GM12878 (cell line): ENCODE measurements at regions not wholly inside any gene's neighbourhood (a gene's known extent, or its start where the extent isn't known, plus 50 kb on each side); places are given as distances from the start of the nearest gene placed in this dataset.

Experiments used
- ATAC-seq: fragments of 200-7000 bp; cut with Tn5 transposase; 3 replicates; pipeline ENCODE4 v1.9.1; 2020; ENCODE audit warnings: mild to moderate bottlenecking, moderate library complexity
- BruUV-seq: library from RNA; stranded (reverse); fragments of 400-500 nt; replicated peaks from 2 replicates; lab custom pipeline; 2021; lab: Mats Ljungman, UMichigan
- CTCF ChIA-PET: fragments of 300-600 bp; sonication (Branson Sonifier 250); formaldehyde crosslinking; extraction: SDS; loops from one replicate; lab custom pipeline; 2021; ENCODE audit warnings: inconsistent platforms; lab: Yijun Ruan, JAX
- POLR2A ChIA-PET: fragments of 350-600 bp; formaldehyde crosslinking; extraction: SDS; loops from one replicate; lab custom pipeline; 2021; ENCODE audit warnings: inconsistent platforms; lab: Charles Lee
- RAD21 ChIA-PET: fragments of 300-600 bp; sonication (Branson Sonifier 250); formaldehyde crosslinking; loops from one replicate; lab custom pipeline; 2023; ENCODE audit warnings: antibody characterized with exemption; ENCODE audit not compliant: unreplicated experiment; lab: Charles Lee
- SMC1A ChIA-PET: fragments of 300-600 bp; sonication (Branson Sonifier 250); formaldehyde crosslinking; loops from one replicate; lab custom pipeline; 2023; ENCODE audit not compliant: unreplicated experiment, uncharacterized antibody; lab: Charles Lee
- DNase-seq: peaks from one replicate; pipeline ENCODE4 v3.0.0-alpha.2; 2011; ENCODE audit warnings: low read depth, low spot score
- FAIRE-seq: peaks from 3 replicates; lab custom pipeline; 2011; peaks lifted over from hg19 to GRCh38; lab: Jason Lieb, UNC
- H2AFZ ChIP-seq: 2 replicates; pipeline ENCODE4 v1.6.0; 2011; ENCODE audit warnings: low read depth, low read length, control low read depth; ENCODE audit not compliant: control insufficient read depth
- H3K27ac ChIP-seq: 2 replicates; pipeline ENCODE4 v1.5.1; 2011; ENCODE audit warnings: control low read depth; ENCODE audit not compliant: control insufficient read depth, insufficient read depth
- H3K27me3 ChIP-seq, 2 experiments: replicated peaks in 1 of 2; 2 replicates each; pipeline versions ENCODE4 v1.6.0 to v1.6.1; 2011; ENCODE audit warnings: low read length in 1 of 2; ENCODE audit not compliant: control insufficient read depth in 2 of 2, insufficient read depth in 2 of 2
- H3K36me3 ChIP-seq, 2 experiments: 2 replicates each; pipeline ENCODE4 v1.5.1; 2011; ENCODE audit warnings: low read length in 1 of 2; ENCODE audit not compliant: control insufficient read depth in 2 of 2, insufficient read depth in 2 of 2
- H3K4me1 ChIP-seq: 2 replicates; pipeline ENCODE4 v1.6.1; 2011; ENCODE audit warnings: mild to moderate bottlenecking, low read length, moderate library complexity, mixed read lengths; ENCODE audit not compliant: control insufficient read depth, insufficient read depth
- H3K4me2 ChIP-seq: 2 replicates; pipeline ENCODE4 v1.6.0; 2011; ENCODE audit warnings: control low read depth; ENCODE audit not compliant: control insufficient read depth, insufficient read depth
- H3K4me3 ChIP-seq: fragments of 200-600 bp; sonication (generic); 2 replicates; pipeline ENCODE4 v1.5.1; 2016
- H3K79me2 ChIP-seq: 2 replicates; pipeline ENCODE4 v1.6.0; 2011; ENCODE audit warnings: low read length; ENCODE audit not compliant: control insufficient read depth, insufficient read depth
- H3K9ac ChIP-seq: 2 replicates; pipeline ENCODE4 v1.8.0; 2011; ENCODE audit warnings: low read length, control low read depth, mixed read lengths; ENCODE audit not compliant: control insufficient read depth, insufficient read depth
- H3K9me3 ChIP-seq: replicated peaks from 3 replicates; pipeline ENCODE4 v1.5.1; 2011; ENCODE audit warnings: mild to moderate bottlenecking, low read length; ENCODE audit not compliant: control insufficient read depth, insufficient read depth
- H4K20me1 ChIP-seq: 2 replicates; pipeline ENCODE4 v1.6.0; 2011; ENCODE audit not compliant: control insufficient read depth, insufficient read depth
- ATF3 ChIP-seq: IDR thresholded peaks from 2 replicates; pipeline ENCODE4 v1.6.1; 2011; ENCODE audit warnings: low read depth, mild to moderate bottlenecking, low read length, moderate library complexity, borderline replicate concordance; ENCODE audit errors: extremely low read depth
- BCL11A ChIP-seq: IDR thresholded peaks from 2 replicates; pipeline ENCODE4 v1.6.1; 2011; ENCODE audit warnings: low read depth, low read length
- CEBPB ChIP-seq, 2 experiments: fragments of 150-350 bp in 1 of 2; IDR thresholded peaks; 2 replicates each; pipeline ENCODE4 v1.6.1; 2012 to 2014; ENCODE audit warnings: low read depth in 2 of 2, low read length in 2 of 2, borderline replicate concordance in 1 of 2, inconsistent platforms in 1 of 2
- CEBPZ ChIP-seq: fragments of 150-350 bp; IDR thresholded peaks from 2 replicates; pipeline ENCODE4 v1.6.1; 2016; ENCODE audit warnings: low read depth, low read length
- E2F4 ChIP-seq: IDR thresholded peaks from 2 replicates; pipeline ENCODE4 v1.6.1; 2012; ENCODE audit warnings: low read depth, low read length, improper control_type of control experiment
- EGR1 ChIP-seq, 2 experiments: IDR thresholded peaks; 1 replicate in 1 of 2; 2 replicates in 1 of 2; pipeline ENCODE4 v1.6.1; 2011 to 2012; ENCODE audit warnings: low read depth in 2 of 2, low read length in 2 of 2, borderline replicate concordance in 1 of 2, mild to moderate bottlenecking in 1 of 2, moderate library complexity in 1 of 2
- HCFC1 ChIP-seq: fragments of 150-350 bp; IDR thresholded peaks from 2 replicates; pipeline ENCODE4 v1.6.1; 2014; ENCODE audit warnings: low read length
- JUNB ChIP-seq: IDR thresholded peaks from 2 replicates; pipeline ENCODE4 v1.6.1; 2016; ENCODE audit warnings: antibody characterized with exemption, mild to moderate bottlenecking
- NR2F1 ChIP-seq: fragments of 450-650 bp; conservative IDR thresholded peaks from 2 replicates; pipeline ENCODE4 v1.6.1; 2017; ENCODE audit warnings: mild to moderate bottlenecking
- RBBP5 ChIP-seq: fragments of 200-600 bp; sonication (generic); conservative IDR thresholded peaks from 2 replicates; pipeline ENCODE4 v1.6.1; 2016
- REST ChIP-seq: IDR thresholded peaks from 2 replicates; pipeline ENCODE4 v1.6.1; 2012; ENCODE audit warnings: mild to moderate bottlenecking, low read depth, low read length
- TBL1XR1 ChIP-seq: IDR thresholded peaks from 2 replicates; pipeline ENCODE4 v1.6.1; 2012; ENCODE audit warnings: low read depth, low read length, improper control_type of control experiment
- YY1 ChIP-seq: IDR thresholded peaks from 2 replicates; pipeline ENCODE4 v1.6.1; 2011; ENCODE audit warnings: low read depth, mild to moderate bottlenecking, low read length
- ZNF384 ChIP-seq: IDR thresholded peaks from 2 replicates; pipeline ENCODE4 v1.6.1; 2012; ENCODE audit warnings: low read depth, mild to moderate bottlenecking, low read length, improper control_type of control experiment, borderline replicate concordance
- ZNF622 ChIP-seq: fragments of 450-650 bp; IDR thresholded peaks from 2 replicates; pipeline ENCODE4 v1.6.1; 2017; ENCODE audit warnings: mild to moderate bottlenecking, inconsistent platforms
- ZSCAN29 ChIP-seq: fragments of 450-650 bp; IDR thresholded peaks from 2 replicates; pipeline ENCODE4 v1.6.1; 2017; ENCODE audit warnings: mild to moderate bottlenecking, moderate library complexity
- ZZZ3 ChIP-seq: IDR thresholded peaks from 2 replicates; pipeline ENCODE4 v1.6.1; 2011; ENCODE audit warnings: low read depth; ENCODE audit not compliant: control insufficient read depth, insufficient read length
- WGBS: methylation state at CpG from one replicate; pipeline ENCODE4 v1.1.6; 2016; ENCODE audit warnings: low lambda C conversion rate; ENCODE audit not compliant: insufficient replicate concordance, insufficient coverage; ENCODE audit errors: missing lambda C conversion rate; 5-methylcytosine and 5-hydroxymethylcytosine counted together
- in situ Hi-C: fragments of 300-500 bp; cut with MboI; formaldehyde crosslinking; loops from 9 replicates; pipeline ENCODE4 v1.14.3; 2018; ENCODE audit warnings: mixed read lengths
- intact Hi-C: fragments of 100-400 bp; cut with micrococcal nuclease; formaldehyde crosslinking; loops from one replicate; pipeline ENCODE4 v1.14.2; 2022; ENCODE audit not compliant: unreplicated experiment

- Histone ChIP-seq H3K4me1 (no peaks in the 10 kb centered on the region), H3K27me3 (0 out of 4 replicates have a peak, but pooled peaks cover 0 to 3% of the 10 kb centered on the region in 2 experiments), H2AFZ (no peak overlapping the region), H3K9me3 (no peaks in the 10 kb centered on the region), H3K36me3 (no peaks in the 10 kb centered on the region), H3K4me2 (no peak overlapping the region), H3K27ac (no peak overlapping the region), H3K79me2 (no peaks in the 10 kb centered on the region), H3K9ac (no peak overlapping the region), H4K20me1 (no peaks in the 10 kb centered on the region), H3K4me3 (no peak overlapping the region)
- intact Hi-C loops, result no loop called here
- in situ Hi-C loops, result no loop called here
- ChIA-PET POLR2A (no interaction called here), CTCF (interaction anchor here (0.6 to 1.3 kb wide), 3 partner anchors 15 to 575 kb away, joined by 3 to 6 read pairs (median 4); no protein-coding TSS in a partner anchor), RAD21 (no interaction called here), SMC1A (interaction anchor here (1.1 kb wide), 1 partner anchor 1323 kb away, joined by 4 read pairs; no protein-coding TSS in a partner anchor)
- ATAC-seq (no peak), DNase-seq (no peak), FAIRE-seq (no peak)
- no TSS peak for BruUV-seq
- TF ChIP-seq HCFC1, result no peak
- TF ChIP-seq TBL1XR1, result no peak
- no peak for TF ChIP-seq E2F4
- TF ChIP-seq ZNF622, result no peak
- TF ChIP-seq BCL11A, result no peak
- no peak for TF ChIP-seq JUNB
- TF ChIP-seq ZSCAN29, result no peak
- no peak for TF ChIP-seq RBBP5
- no peak for TF ChIP-seq REST
- TF ChIP-seq ATF3, result no peak
- TF ChIP-seq NR2F1, result no peak
- TF ChIP-seq ZNF384, result no peak
- no peak for TF ChIP-seq YY1
- no peak for TF ChIP-seq ZZZ3
- no peak for TF ChIP-seq EGR1 (IDR thresholded peaks at IDR 0.05; ENCODE audit: borderline replicate concordance in 1 of 2, low read depth in 2 of 2, low read length in 2 of 2)
- TF ChIP-seq CEBPB (IDR thresholded peaks at IDR 0.05; ENCODE audit: borderline replicate concordance in 1 of 2, low read depth in 2 of 2, low read length in 2 of 2), result no peak
- TF ChIP-seq CEBPZ, result no peak
- 83% methylated on average over 3 of the region's 3 CpGs for WGBS
These were observed 174.8 kb downstream of the POLR2M start for GRCh38 chr15:57881361-57881760.
